GM19463 (cell line): ENCODE measurements at regions not wholly inside any gene's neighbourhood (a gene's known extent, or its start where the extent isn't known, plus 50 kb on each side); places are given as distances from the start of the nearest gene placed in this dataset.
"Not testable (repeated sequence)": the region's sequence is repeated elsewhere in the genome, so short reads cannot be mapped to it uniquely, and the experiment has no call there.

Source experiments
- ATAC-seq: cut with Tn5 transposase; IDR thresholded peaks from one replicate; pipeline ENCODE4 v1.9.1; 2021; ENCODE audit warnings: mild to moderate bottlenecking, moderate library complexity; ENCODE audit not compliant: unreplicated experiment

GRCh38 chr6:56904068-56904467 lies 50.8 kb upstream of the BEND6 start:
- ATAC-seq, result no peak

- no peak for ATAC-seq
These were observed 52.1 kb upstream of the BEND6 start for GRCh38 chr6:56902641-56903464.

DNA sequence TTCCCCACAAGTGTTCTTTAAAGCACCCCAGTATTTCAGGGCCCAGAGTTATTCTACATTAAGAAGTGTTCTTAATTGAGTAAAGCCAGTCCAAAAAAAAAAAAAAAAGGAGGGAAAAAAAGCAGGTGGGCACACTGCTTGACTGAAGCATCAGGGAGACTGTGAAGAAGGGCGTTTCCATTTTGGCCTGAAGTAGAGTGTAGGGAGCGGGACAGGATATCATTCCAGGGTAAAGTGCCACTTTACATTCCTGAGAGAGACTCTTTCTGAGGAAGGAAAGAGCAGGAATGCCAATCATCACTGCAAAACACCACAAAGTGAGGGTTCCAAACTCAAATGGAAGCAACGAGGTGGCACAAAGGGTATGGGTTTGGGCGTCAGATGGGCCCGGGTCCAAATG lies 54.1 kb upstream of the BEND6 start:
- ATAC-seq, result no peak

DNA sequence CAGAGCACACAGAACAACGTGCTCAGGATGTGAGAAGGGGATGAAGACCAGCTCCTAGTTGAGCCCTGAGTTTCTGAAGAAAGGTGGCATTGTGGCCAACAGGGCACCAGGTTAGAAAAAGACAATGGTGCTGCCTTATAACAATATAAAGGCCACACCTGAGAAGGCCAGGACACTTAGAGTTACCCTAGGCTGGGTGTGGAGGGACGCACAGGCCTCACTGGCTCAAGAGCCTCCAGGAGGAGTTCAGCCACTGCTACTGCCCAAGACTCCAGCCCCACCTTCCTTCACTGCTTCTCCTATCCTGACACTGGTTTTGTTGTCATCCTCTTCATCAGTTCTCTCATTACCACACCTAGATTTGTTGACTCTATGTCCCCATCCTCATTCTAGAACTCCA lies 55.2 kb upstream of the BEND6 start:
- no peak for ATAC-seq

DNA sequence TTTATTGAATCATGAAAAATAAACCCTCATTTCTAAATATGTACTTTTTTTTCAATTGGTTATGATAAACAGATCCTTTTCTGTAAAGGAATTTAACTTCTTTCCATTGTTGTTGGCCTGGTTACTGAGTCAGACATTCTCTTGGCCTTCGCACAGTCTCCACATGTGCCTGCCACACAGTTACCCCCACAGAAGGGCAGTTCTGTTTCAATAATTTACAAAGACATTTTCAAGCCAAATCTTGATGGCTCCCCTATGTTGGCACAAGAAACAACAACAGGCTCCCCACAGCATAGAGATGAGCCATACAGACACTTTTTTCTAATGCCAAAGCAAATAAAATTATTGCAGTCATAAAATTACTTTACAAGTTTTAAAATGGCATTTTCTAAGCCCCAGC lies 55.6 kb upstream of the BEND6 start:
- ATAC-seq, result no peak

- ATAC-seq, result no peak
These were observed 56.9 kb upstream of the BEND6 start for GRCh38 chr6:56897789-56898529.

- ATAC-seq, result no peak
These were observed 63.2 kb upstream of the BEND6 start for GRCh38 chr6:56891754-56892153.

- peak; percentile 92 for ATAC-seq
These were observed 64.1 kb upstream of the BEND6 start for GRCh38 chr6:56890683-56891429.

- no peak for ATAC-seq
These were observed 64.8 kb upstream of the BEND6 start for GRCh38 chr6:56890066-56890465.

GRCh38 chr6:56889492-56889891 lies 65.4 kb upstream of the BEND6 start:
- no peak for ATAC-seq

DNA sequence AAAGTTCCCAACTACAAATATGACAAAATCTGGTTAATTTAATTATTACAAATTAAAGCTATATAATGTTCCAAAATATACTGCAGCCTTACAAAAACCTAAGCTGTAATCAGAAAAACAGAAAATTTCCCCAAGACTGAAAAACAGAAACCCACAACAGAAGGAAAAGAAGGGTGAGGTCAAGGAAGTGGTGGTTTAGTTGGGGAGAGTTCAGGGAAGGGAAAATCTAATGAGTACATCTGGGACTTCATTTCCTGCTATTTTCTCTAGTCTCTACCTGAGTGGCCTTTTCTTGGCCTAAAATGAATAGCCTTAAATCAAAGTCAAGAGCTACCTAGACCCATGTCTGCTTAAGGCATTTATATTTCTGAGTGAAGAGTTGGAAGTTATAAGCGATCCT lies 66.2 kb upstream of the BEND6 start:
- ATAC-seq, result no peak

GRCh38 chr6:56887086-56887485 lies 67.8 kb upstream of the BEND6 start:
- ATAC-seq, result no peak

DNA sequence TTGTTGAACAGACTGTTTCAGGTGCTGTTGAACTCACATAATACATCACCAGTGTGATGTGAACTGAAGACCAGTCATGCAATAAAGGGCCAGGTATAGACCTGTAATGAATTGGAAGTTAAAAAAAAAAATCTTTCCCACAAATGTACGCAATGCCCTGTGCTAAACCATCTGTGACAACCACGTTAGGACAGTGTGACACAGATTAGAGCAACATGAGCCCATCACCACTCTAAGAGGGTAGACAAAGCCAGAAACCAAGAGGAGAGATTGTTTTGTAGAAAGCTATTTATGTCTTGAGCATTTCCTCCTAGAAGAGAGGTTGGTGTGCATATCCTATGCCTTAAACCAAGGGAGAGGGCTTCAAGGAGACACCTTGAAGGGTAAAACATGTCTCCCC lies 77.0 kb upstream of the BEND6 start:
- ATAC-seq, result no peak

DNA sequence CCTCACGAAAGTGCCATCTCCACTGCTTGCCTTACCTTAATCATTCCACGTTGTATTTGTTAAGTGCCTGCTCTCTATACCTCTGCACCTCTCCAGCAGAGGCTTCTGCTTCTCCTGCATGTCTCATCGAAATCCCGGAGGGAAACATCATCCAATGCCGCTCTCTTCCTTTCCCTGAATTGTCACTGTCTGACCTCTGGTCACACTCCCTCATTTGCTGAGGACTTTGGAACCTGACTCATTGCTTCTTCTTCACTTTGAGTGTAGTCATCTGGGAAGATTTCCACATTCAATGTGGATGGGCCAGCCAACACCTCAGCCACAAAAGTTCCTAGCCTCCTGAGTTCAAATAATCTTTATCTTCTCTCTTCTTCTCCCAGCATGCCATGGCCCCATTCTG lies 78.9 kb upstream of the BEND6 start:
- no peak for ATAC-seq

- ATAC-seq, result no peak
These were observed 79.4 kb upstream of the BEND6 start for GRCh38 chr6:56875523-56875922.

- no peak for ATAC-seq
These were observed 80.6 kb upstream of the BEND6 start for GRCh38 chr6:56874328-56874727.

DNA sequence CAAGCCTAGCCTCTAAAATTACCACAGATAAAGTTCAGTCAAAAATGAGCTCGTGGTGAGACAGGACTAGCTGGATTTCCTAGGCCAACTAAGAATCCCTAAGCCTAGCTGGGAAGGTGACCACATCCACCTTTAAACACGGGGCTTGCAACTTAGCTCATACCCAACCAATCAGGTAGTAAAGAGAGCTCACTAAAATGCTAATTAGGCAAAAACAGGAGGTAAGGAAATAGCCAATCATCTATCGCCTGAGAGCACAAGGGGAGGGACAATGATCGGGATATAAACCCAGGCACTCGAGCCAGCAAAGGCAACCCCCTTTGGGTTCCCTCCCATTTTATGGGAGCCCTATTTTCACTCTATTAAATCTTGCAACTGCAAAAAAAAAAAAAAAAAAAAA lies 84.9 kb upstream of the BEND6 start:
- ATAC-seq, result not testable (repeated sequence)

- ATAC-seq, result no peak
These were observed 85.6 kb upstream of the BEND6 start for GRCh38 chr6:56869346-56869745.

GRCh38 chr6:56868687-56869086 lies 86.2 kb upstream of the BEND6 start:
- ATAC-seq, result no peak

GRCh38 chr6:56866917-56867522 lies 87.9 kb upstream of the BEND6 start:
- no peak for ATAC-seq
